Nephron progenitor cell (in vitro differentiated cells): ENCODE measurements at regions not wholly inside any gene's neighbourhood (a gene's known extent, or its start where the extent isn't known, plus 50 kb on each side); places are given as distances from the start of the nearest gene placed in this dataset.

Experiments
- DNase-seq: peaks from one replicate; pipeline ENCODE4 v3.0.0; 2021
- H3K27ac Mint-ChIP-seq: 2 replicates; pipeline ENCODE4 v1.8.0; 2021; ENCODE audit warnings: mild to moderate bottlenecking, moderate library complexity, mixed read lengths
- H3K27me3 Mint-ChIP-seq: 2 replicates; pipeline ENCODE4 v1.8.0; 2021; ENCODE audit warnings: mild to moderate bottlenecking, low read depth, mixed read lengths; ENCODE audit not compliant: poor library complexity
- H3K36me3 Mint-ChIP-seq: 2 replicates; pipeline ENCODE4 v1.8.0; 2021; ENCODE audit warnings: low read depth, mixed read lengths
- H3K4me1 Mint-ChIP-seq: 2 replicates; pipeline ENCODE4 v1.8.0; 2021; ENCODE audit warnings: mixed read lengths
- H3K4me3 Mint-ChIP-seq: 2 replicates; pipeline ENCODE4 v1.8.0; 2021; ENCODE audit warnings: mild to moderate bottlenecking, moderate library complexity, mixed read lengths
- H3K9me3 Mint-ChIP-seq: 2 replicates; pipeline ENCODE4 v1.8.0; 2021; ENCODE audit warnings: mild to moderate bottlenecking, moderate library complexity, mixed read lengths
- TF ChIP-seq, protein P1 (sequence below): fragments of 200-600 bp; sonication (generic); IDR thresholded peaks from 2 replicates; pipeline ENCODE4 v1.5.0; 2021; ENCODE audit warnings: antibody characterized with exemption

DNA sequence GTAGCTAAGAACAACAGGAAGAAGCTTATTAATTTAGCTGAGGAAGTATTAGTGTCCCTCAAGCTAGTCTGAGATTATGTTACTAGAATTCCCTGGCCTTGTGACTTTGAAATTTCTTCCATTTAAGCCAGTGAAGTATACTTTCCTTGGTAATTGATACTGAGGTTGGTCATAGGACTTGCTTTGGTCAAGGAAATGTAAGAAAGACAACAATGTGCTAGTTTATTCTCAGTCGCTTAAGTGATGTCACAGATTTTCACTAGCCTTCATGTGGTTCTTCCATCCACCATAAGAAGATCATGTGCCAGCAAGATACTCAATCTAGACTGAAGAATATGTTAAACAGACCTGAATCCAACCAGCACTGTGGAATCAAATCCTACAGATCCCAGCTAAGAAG, 1140.1 kb downstream of the TECRL start:
- Mint-ChIP-seq H3K36me3 (no peaks in the 10 kb centered on the region), H3K4me1 (no peaks in the 10 kb centered on the region), H3K27me3 (no peaks in the 10 kb centered on the region), H3K9me3 (no peaks in the 10 kb centered on the region), H3K4me3 (no peak overlapping the region), H3K27ac (no peak overlapping the region)
- TF ChIP-seq, protein P1, sequence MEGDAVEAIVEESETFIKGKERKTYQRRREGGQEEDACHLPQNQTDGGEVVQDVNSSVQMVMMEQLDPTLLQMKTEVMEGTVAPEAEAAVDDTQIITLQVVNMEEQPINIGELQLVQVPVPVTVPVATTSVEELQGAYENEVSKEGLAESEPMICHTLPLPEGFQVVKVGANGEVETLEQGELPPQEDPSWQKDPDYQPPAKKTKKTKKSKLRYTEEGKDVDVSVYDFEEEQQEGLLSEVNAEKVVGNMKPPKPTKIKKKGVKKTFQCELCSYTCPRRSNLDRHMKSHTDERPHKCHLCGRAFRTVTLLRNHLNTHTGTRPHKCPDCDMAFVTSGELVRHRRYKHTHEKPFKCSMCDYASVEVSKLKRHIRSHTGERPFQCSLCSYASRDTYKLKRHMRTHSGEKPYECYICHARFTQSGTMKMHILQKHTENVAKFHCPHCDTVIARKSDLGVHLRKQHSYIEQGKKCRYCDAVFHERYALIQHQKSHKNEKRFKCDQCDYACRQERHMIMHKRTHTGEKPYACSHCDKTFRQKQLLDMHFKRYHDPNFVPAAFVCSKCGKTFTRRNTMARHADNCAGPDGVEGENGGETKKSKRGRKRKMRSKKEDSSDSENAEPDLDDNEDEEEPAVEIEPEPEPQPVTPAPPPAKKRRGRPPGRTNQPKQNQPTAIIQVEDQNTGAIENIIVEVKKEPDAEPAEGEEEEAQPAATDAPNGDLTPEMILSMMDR = no peak
- no peak for DNase-seq

DNA sequence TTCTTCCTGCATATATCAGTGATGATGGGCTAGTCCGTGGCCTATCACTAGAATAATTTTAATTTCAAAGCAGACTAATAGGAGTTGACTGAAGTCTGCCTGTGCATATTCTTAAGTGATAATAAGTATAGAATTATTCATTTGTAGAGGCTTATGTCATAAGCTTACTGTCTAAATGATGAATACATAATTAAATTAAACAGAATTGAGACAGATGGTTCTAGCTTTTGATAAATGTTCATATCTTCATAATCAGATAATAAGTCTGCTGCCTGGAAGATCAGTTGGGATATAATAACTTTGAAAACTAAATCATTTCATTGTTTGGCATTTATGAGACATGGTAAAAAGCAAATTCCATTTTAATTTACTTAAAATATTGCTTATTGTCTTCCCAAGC, 1175.6 kb downstream of the TECRL start:
- no peaks in the 10 kb centered on the region for H3K4me1 Mint-ChIP-seq
- H3K9me3 Mint-ChIP-seq = no peaks in the 10 kb centered on the region
- H3K27ac Mint-ChIP-seq = no peak overlapping the region
- no peaks in the 10 kb centered on the region for H3K36me3 Mint-ChIP-seq
- TF ChIP-seq, protein P1 = no peak
- no peak for DNase-seq
- H3K27me3 Mint-ChIP-seq = no peaks in the 10 kb centered on the region
- no peak overlapping the region for H3K4me3 Mint-ChIP-seq

DNA sequence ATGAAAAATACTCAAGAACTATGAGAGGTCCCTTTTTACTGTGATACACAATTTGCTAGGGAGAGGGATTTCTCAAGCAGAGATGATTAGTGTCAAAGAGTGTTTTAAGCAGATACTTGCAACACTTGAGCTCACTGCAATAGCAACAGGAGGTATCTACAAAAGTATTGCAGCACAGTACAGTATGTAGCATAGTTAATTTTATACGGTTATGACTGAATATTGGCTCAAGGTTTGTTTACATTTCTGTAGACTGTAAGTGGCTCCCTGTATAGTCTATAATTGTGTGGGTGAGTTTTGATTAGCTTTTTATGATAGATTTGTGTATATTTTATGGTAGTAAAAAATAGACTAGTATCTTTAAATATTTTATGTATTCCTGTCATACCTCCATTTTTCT, 1177.2 kb downstream of the TECRL start:
- TF ChIP-seq, protein P1 = no peak
- H3K27me3 Mint-ChIP-seq = no peaks in the 10 kb centered on the region
- H3K36me3 Mint-ChIP-seq = no peaks in the 10 kb centered on the region
- no peak for DNase-seq
- no peaks in the 10 kb centered on the region for H3K4me1 Mint-ChIP-seq
- no peaks in the 10 kb centered on the region for H3K9me3 Mint-ChIP-seq
- H3K27ac Mint-ChIP-seq = no peak overlapping the region
- no peak overlapping the region for H3K4me3 Mint-ChIP-seq

DNA sequence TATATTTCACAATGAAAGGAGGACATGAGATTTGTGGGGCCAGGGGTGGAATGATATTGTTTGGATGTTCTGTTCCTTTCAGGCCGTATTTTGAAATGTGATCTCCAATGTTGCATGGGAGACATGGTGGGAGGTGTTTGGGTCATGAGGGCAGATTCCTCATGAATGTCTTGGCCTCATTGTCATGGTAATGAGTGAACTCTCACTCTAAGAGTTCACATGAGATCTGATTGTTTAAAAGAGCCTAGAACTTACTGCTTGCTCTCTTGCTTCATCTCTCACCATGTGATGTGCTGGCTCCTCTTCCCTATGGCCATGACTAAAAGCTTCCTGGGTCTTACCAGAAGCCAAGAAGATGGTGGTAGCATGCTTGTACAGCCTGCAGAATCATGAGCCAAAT, 1183.0 kb downstream of the TECRL start:
- DNase-seq = no peak
- TF ChIP-seq, protein P1 = no peak
- H3K27ac Mint-ChIP-seq = no peak overlapping the region
- peaks cover 6% of the 10 kb centered on the region for H3K4me1 Mint-ChIP-seq
- H3K36me3 Mint-ChIP-seq = no peaks in the 10 kb centered on the region
- H3K4me3 Mint-ChIP-seq = no peak overlapping the region
- no peaks in the 10 kb centered on the region for H3K9me3 Mint-ChIP-seq
- H3K27me3 Mint-ChIP-seq = peaks cover 4% of the 10 kb centered on the region

DNA sequence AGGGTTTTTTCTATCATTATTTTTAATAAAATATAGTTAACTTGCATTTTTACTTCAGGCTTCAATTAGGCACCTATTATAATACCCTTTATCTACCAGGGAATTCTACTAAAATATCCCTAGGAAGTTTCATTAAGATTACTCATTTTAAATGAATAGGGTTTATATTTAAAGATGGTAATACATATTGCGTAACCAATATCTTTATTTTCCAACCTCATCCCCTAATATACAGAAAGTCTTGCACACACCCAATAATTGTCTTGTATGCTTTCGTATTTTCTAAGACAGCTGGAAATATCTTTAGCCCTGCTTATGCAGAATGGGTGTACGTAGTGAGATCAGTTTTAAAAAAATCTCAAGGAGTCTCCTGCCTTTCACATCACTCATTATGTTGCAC, 1186.8 kb downstream of the TECRL start:
- TF ChIP-seq, protein P1 = no peak
- H3K27me3 Mint-ChIP-seq = peaks cover 4% of the 10 kb centered on the region
- no peak for DNase-seq
- H3K27ac Mint-ChIP-seq = no peak overlapping the region
- H3K4me3 Mint-ChIP-seq = no peak overlapping the region
- H3K9me3 Mint-ChIP-seq = peaks cover 15% of the 10 kb centered on the region
- H3K36me3 Mint-ChIP-seq = no peaks in the 10 kb centered on the region
- H3K4me1 Mint-ChIP-seq = peaks cover 23% of the 10 kb centered on the region

DNA sequence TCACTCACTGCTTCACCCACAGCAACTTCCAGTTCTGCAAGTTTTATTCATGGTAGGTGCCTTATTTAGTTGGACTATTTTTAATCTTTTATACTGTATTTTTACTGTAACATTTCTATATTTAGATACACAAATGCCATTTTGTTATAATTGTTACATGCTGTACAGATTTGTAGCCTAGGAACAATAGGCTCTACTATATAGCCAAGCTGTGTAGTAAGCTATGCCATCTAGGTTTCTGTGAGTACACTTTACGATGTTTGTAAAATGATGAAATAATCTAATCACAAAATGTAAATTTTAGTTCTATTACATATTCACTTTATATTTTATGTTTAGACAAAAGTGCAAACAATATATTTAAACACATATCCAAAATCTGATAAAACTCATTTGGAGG, 1187.8 kb downstream of the TECRL start:
- H3K4me3 Mint-ChIP-seq = no peak overlapping the region
- peaks cover 22% of the 10 kb centered on the region for H3K9me3 Mint-ChIP-seq
- peaks cover 3% of the 10 kb centered on the region for H3K36me3 Mint-ChIP-seq
- peaks cover 4% of the 10 kb centered on the region for H3K27me3 Mint-ChIP-seq
- TF ChIP-seq, protein P1 = no peak
- H3K27ac Mint-ChIP-seq = no peak overlapping the region
- peaks cover 23% of the 10 kb centered on the region for H3K4me1 Mint-ChIP-seq
- no peak for DNase-seq
